SK-N-SH treated with all-trans-retinoic acid at 6 μM for 48 hours (cell line): ENCODE measurements at regions not wholly inside any gene's neighbourhood (a gene's known extent, or its start where the extent isn't known, plus 50 kb on each side); places are given as distances from the start of the nearest gene placed in this dataset.

ENCODE experiments used
- BACH2 ChIP-seq: fragments of 250-450 bp; sonication (Bioruptor Pico); IDR thresholded peaks from 2 replicates; pipeline ENCODE4 v1.9.0; 2021; ENCODE audit warnings: mild to moderate bottlenecking, borderline replicate concordance
- CSDC2 ChIP-seq: fragments of 250-450 bp; sonication (Bioruptor Pico); IDR thresholded peaks from 2 replicates; pipeline ENCODE4 v1.5.0; 2020; ENCODE audit warnings: mild to moderate bottlenecking, moderate library complexity
- ESRRG ChIP-seq: fragments of 250-450 bp; sonication (Bioruptor Pico); IDR thresholded peaks from 2 replicates; pipeline ENCODE4 v1.6.1; 2021; ENCODE audit warnings: mild to moderate bottlenecking
- ISL1 ChIP-seq: fragments of 250-450 bp; sonication (Bioruptor Pico); IDR thresholded peaks from 2 replicates; pipeline ENCODE4 v2.1.2; 2022; ENCODE audit warnings: mild to moderate bottlenecking, moderate library complexity
- TOX ChIP-seq: fragments of 250-450 bp; sonication (Bioruptor Pico); IDR thresholded peaks from 2 replicates; pipeline ENCODE4 v1.8.0; 2021; ENCODE audit warnings: mild to moderate bottlenecking, moderate library complexity, borderline replicate concordance
- ZC3H10 ChIP-seq: fragments of 250-450 bp; sonication (Bioruptor Pico); IDR thresholded peaks from 2 replicates; pipeline ENCODE4 v1.5.1; 2021; ENCODE audit warnings: mild to moderate bottlenecking, moderate library complexity
- ZFP3 ChIP-seq: fragments of 250-450 bp; sonication (Bioruptor Pico); IDR thresholded peaks from 2 replicates; pipeline ENCODE4 v1.5.0; 2020; ENCODE audit warnings: mild to moderate bottlenecking, moderate library complexity
- ZNF565 ChIP-seq: fragments of 450-650 bp; formaldehyde crosslinking; conservative IDR thresholded peaks from 2 replicates; pipeline ENCODE4 v1.5.0; 2020; ENCODE audit warnings: low read depth, mild to moderate bottlenecking, moderate library complexity
- TF ChIP-seq, protein P1 (sequence below): fragments of 250-450 bp; sonication (Bioruptor Pico); IDR thresholded peaks from 2 replicates; pipeline ENCODE4 v1.8.0; 2020; ENCODE audit warnings: mild to moderate bottlenecking, moderate library complexity, borderline replicate concordance

DNA sequence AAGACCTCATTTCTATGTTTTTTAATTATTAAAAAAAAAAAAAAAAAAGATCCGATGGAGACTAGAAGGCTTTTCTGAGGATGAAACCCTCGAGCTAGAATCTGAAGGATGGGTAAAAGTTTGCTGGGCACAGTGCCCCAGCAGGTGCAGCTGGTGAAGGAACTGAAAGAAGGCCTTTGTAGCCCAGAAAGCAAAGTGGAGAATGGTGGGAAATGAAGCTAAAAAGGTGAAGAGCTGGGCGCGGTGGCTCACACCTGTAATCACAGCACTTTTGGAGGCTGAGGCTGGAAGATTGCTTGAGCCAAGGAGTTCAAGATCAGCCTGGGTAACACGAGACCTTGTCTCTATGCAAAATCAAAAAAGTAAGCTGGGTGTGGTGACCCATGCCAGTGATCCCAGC, 50.3 kb upstream of the SEC14L1 start (continued):
- TF ChIP-seq, protein P1, sequence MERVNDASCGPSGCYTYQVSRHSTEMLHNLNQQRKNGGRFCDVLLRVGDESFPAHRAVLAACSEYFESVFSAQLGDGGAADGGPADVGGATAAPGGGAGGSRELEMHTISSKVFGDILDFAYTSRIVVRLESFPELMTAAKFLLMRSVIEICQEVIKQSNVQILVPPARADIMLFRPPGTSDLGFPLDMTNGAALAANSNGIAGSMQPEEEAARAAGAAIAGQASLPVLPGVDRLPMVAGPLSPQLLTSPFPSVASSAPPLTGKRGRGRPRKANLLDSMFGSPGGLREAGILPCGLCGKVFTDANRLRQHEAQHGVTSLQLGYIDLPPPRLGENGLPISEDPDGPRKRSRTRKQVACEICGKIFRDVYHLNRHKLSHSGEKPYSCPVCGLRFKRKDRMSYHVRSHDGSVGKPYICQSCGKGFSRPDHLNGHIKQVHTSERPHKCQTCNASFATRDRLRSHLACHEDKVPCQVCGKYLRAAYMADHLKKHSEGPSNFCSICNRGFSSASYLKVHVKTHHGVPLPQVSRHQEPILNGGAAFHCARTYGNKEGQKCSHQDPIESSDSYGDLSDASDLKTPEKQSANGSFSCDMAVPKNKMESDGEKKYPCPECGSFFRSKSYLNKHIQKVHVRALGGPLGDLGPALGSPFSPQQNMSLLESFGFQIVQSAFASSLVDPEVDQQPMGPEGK (CRISPR knock-in tag): no peak
- TF ChIP-seq TOX (CRISPR knock-in tag): no peak
- no peak for TF ChIP-seq ESRRG (CRISPR knock-in tag)
- TF ChIP-seq ZFP3 (CRISPR knock-in tag): no peak
- TF ChIP-seq ZC3H10 (CRISPR knock-in tag): no peak
- TF ChIP-seq CSDC2 (CRISPR knock-in tag): no peak
- no peak for TF ChIP-seq ISL1 (CRISPR knock-in tag)
- no peak for TF ChIP-seq ZNF565
- no peak for TF ChIP-seq BACH2 (CRISPR knock-in tag)
